ENCODE measurements at regions not wholly inside any gene's neighbourhood (a gene's known extent, or its start where the extent isn't known, plus 50 kb on each side); places are given as distances from the start of the nearest gene placed in this dataset.
"Not testable (repeated sequence)": the region's sequence is repeated elsewhere in the genome, so short reads cannot be mapped to it uniquely, and the experiment has no call there.

- no peak for DNase-seq (ENCODE audit: low spot score)
These were observed 300.4 kb downstream of the MAN2A1 start for GRCh38 chr5:109989994-109990722.

GRCh38 chr5:109990723-109991359 is 301.1 kb downstream of the MAN2A1 start:
- DNase-seq (ENCODE audit: low spot score): no peak

GRCh38 chr5:109992264-109992915 is 302.7 kb downstream of the MAN2A1 start:
- no peak for DNase-seq (ENCODE audit: low spot score)

GRCh38 chr5:109994135-109994534 is 304.4 kb downstream of the MAN2A1 start:
- no peak for DNase-seq (ENCODE audit: low spot score)

GRCh38 chr5:109996246-109996645 is 306.5 kb downstream of the MAN2A1 start:
- no peak for DNase-seq (ENCODE audit: low spot score)

GRCh38 chr5:109997161-109997560 is 307.4 kb downstream of the MAN2A1 start:
- no peak for DNase-seq (ENCODE audit: low spot score)

GRCh38 chr5:109998208-109998607 is 308.5 kb downstream of the MAN2A1 start:
- no peak for DNase-seq (ENCODE audit: low spot score)

- no peak for DNase-seq (ENCODE audit: low spot score)
These were observed 309.0 kb downstream of the MAN2A1 start for GRCh38 chr5:109998726-109999125.

- DNase-seq (ENCODE audit: low spot score): no peak
These were observed 311.9 kb downstream of the MAN2A1 start for GRCh38 chr5:110001648-110002047.

GRCh38 chr5:110002652-110003051 is 312.9 kb downstream of the MAN2A1 start:
- DNase-seq (ENCODE audit: low spot score): no peak

- DNase-seq (ENCODE audit: low spot score): not testable (repeated sequence)
These were observed 316.3 kb downstream of the MAN2A1 start for GRCh38 chr5:110005907-110006562.

- DNase-seq (ENCODE audit: low spot score): no peak
These were observed 317.4 kb downstream of the MAN2A1 start for GRCh38 chr5:110007101-110007500.

GRCh38 chr5:110008131-110008530 is 318.4 kb downstream of the MAN2A1 start:
- DNase-seq (ENCODE audit: low spot score): no peak

- DNase-seq (ENCODE audit: low spot score): no peak
These were observed 322.4 kb downstream of the MAN2A1 start for GRCh38 chr5:110012145-110012544.

GRCh38 chr5:110013017-110013416 is 323.3 kb downstream of the MAN2A1 start:
- DNase-seq (ENCODE audit: low spot score): no peak

- DNase-seq (ENCODE audit: low spot score): no peak
These were observed 328.1 kb downstream of the MAN2A1 start for GRCh38 chr5:110017854-110018253.

- DNase-seq (ENCODE audit: low spot score): no peak
These were observed 328.8 kb downstream of the MAN2A1 start for GRCh38 chr5:110018509-110018908.

- DNase-seq (ENCODE audit: low spot score): no peak
These were observed 329.4 kb downstream of the MAN2A1 start for GRCh38 chr5:110019119-110019518.

GRCh38 chr5:110019780-110020179 is 330.1 kb downstream of the MAN2A1 start:
- no peak for DNase-seq (ENCODE audit: low spot score)

- DNase-seq (ENCODE audit: low spot score): no peak
These were observed 331.5 kb downstream of the MAN2A1 start for GRCh38 chr5:110021251-110021650.

GRCh38 chr5:110025160-110025559 is 335.4 kb downstream of the MAN2A1 start:
- no peak for DNase-seq (ENCODE audit: low spot score)

GRCh38 chr5:110027527-110028322 is 338.0 kb downstream of the MAN2A1 start:
- DNase-seq (ENCODE audit: low spot score): no peak
